GM12874 (cell line): ENCODE measurements at regions not wholly inside any gene's neighbourhood (a gene's known extent, or its start where the extent isn't known, plus 50 kb on each side); places are given as distances from the start of the nearest gene placed in this dataset.

Experiments
- CTCF ChIP-seq: IDR thresholded peaks from 2 replicates; pipeline ENCODE4 v1.5.1; 2011; ENCODE audit warnings: low read depth, mild to moderate bottlenecking, control low read depth, low read length, moderate library complexity; ENCODE audit not compliant: insufficient read depth

- no peak for TF ChIP-seq CTCF
These were observed 1143.9 kb downstream of the STIM2 start for GRCh38 chr4:28004520-28004919.

GRCh38 chr4:28006021-28006420, 1145.4 kb downstream of the STIM2 start:
- no peak for TF ChIP-seq CTCF

GRCh38 chr4:28007693-28008092, 1147.1 kb downstream of the STIM2 start:
- TF ChIP-seq CTCF = no peak

GRCh38 chr4:28009541-28009940, 1148.9 kb downstream of the STIM2 start:
- no peak for TF ChIP-seq CTCF

GRCh38 chr4:28010577-28011240, 1150.1 kb downstream of the STIM2 start:
- no peak for TF ChIP-seq CTCF

GRCh38 chr4:28014469-28014868, 1153.8 kb downstream of the STIM2 start:
- no peak for TF ChIP-seq CTCF

- no peak for TF ChIP-seq CTCF
These were observed 1155.4 kb downstream of the STIM2 start for GRCh38 chr4:28015996-28016395.
